GM19468 (cell line): ENCODE measurements at regions not wholly inside any gene's neighbourhood (a gene's known extent, or its start where the extent isn't known, plus 50 kb on each side); places are given as distances from the start of the nearest gene placed in this dataset.
"Not testable (repeated sequence)": the region's sequence is repeated elsewhere in the genome, so short reads cannot be mapped to it uniquely, and the experiment has no call there.

Experiments used
- ATAC-seq: cut with Tn5 transposase; IDR thresholded peaks from one replicate; pipeline ENCODE4 v1.9.1; 2021; ENCODE audit warnings: mild to moderate bottlenecking, moderate library complexity, moderate number of reproducible peaks; ENCODE audit not compliant: unreplicated experiment; ENCODE audit errors: extremely low read depth

- no peak for ATAC-seq
Measured at GRCh38 chr1:9440763-9441194, 98.5 kb upstream of the SLC25A33 start.

DNA sequence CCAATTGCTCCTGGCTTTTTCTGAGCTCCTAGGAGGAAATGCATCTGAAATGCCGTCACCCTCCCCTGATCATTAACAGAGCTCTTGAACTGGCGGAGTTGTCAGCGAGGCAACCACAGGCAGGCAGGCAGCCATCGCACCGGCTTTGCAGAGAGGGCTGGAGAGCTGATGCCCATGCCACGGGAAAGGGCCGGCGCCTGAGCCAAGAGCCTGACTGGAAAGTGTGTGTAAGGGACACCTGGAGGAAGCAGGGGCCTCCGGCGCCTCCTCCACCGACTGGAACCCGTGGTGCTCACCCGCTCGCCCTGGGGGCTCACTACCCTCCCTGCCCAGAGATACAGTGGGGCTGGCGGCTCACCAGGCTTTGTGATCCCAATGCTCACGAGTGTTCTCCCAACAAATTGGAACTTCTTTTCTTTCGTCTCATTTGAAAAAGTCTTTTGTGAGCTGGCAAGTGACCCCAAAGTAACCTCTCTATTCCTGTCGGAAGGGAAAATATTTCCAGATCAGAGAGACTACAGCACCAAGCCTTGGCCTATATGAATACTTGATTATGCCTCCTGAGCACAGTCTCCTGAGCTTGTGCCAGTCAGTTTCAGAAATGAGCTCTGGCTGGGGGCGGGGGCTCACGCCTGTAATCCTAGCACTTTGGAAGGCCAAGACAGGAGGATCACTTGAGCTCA is 97.7 kb upstream of the SLC25A33 start:
- no peak for ATAC-seq

- no peak for ATAC-seq
Measured at GRCh38 chr1:9442278-9442846, 96.9 kb upstream of the SLC25A33 start.

GRCh38 chr1:9442986-9443385 is 96.3 kb upstream of the SLC25A33 start:
- ATAC-seq, result no peak

GRCh38 chr1:9443913-9444445 is 95.3 kb upstream of the SLC25A33 start:
- ATAC-seq, result no peak

DNA sequence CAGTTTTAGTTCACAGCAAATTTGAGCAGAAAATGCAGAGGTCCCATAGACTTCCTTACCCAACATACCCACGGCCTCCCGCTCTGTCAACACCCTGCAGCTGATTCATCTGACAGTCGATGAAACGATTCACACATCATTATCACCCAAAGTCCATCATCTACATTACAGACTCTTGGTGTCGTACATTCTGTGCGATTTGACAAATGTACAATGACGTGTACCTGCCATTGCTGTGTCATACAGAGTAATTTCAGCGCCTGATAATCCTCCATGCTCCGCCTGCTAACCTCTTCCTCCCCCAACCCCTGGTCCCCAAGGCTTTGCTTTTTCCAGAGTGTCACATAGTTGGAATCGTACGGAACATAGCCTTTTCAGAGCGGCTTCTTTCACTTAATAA is 94.7 kb upstream of the SLC25A33 start:
- ATAC-seq, result no peak

- not testable (repeated sequence) for ATAC-seq
Measured at GRCh38 chr1:9445081-9445480, 94.2 kb upstream of the SLC25A33 start.

DNA sequence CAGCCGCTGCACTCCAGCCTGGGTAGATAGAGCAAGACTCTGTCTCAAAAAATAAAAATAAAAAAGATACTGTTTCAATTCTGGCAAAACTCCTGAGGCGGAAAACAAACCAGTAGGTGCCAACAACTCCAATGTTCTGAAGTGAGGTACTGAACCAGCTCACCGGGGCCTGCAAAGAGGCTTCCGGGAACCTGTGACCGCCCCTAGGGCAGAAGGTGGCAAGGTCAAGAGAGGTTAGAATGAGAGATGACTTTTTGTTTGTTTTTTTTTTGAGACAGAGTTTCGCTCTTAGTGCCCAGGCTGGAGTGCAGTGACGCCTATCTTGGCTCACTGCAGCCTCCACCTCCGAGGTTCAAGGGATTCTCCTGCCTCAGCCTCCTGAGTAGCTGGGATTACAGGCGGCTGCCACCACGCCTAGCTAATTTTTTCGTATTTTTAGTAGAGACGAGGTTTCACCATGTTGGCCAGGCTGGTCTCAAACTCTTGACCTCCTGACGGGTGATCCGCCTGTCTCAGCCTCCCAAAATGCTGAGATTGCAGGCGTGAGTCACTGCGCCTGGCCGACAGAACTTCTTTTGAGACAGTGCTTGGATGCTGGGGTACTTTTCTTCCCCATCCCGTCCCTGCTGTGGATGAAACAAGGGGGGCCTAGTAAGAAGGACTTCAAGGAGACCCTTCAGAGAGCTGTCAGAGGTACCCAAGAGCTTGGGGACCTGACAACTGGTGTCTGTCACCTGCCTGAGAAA is 91.9 kb upstream of the SLC25A33 start:
- no peak for ATAC-seq

DNA sequence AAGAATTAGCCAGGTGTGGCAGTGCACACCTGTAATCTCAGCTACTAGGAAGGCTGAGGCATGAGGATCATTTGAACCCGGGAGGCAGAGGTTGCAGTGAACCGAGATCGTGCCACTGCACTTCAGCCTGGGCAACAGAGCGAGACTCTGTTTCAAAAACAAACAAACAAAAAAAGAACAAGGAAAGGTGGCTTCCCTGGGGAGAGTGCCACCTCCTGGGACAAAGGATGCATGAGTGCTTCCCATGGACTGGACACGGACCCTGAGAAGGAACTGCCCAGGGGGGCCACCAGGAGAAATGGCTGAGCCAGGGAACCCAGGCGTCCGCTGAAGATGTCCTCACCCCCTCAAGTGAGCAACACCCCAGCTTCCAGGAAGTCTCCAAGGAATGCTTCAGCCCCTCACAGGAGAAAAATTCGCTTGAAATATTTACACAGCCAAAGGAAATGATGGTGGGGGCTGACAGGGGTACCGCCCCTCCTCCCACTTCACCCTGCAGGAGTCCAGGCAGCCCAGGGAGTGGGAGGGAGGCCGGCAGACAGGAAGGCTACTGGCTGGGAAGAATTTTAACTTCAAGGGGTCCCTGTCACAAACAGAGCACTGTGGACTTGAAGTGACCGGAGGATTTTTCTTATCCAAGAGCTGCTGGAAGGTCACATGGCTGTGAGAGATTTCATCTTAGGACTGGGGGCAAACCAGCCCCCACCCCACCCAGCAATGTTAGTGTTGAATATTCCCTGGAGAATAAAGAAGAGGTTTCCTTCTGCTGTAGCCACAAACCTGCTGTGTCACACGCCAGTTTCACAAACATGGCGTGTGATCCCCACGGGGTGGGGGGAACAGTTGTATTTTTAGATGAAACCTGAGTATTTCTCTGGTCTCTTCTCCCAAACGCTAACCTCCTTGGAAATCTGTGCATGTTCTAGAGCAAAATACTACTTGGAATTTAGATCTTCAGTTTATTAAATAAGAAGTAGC is 90.8 kb upstream of the SLC25A33 start:
- ATAC-seq, result no peak

DNA sequence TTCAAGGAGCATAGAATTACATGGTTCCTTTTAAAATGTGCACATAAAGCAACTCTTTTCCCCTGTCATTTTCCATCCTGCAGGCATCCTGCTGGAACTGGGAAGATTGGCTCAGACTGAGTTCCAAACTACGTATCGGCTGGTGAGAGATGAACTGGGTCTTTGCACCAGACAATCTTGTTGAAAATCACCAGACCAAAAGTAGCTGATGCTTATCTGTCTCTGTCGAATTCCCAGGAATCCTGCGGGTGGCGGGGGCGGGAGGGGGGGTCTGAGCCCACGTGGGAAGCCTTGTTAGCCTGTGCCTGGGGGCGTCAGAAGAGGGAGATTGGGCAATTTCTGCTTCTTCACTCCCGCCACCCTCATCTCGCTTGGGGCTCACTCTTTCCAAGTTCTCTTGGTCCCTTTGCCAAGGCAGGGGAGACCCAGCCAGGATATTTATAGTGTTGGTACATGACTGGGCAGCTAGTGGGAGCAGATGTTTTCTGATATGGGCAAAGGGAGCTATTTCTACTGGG is 90.1 kb upstream of the SLC25A33 start:
- no peak for ATAC-seq

DNA sequence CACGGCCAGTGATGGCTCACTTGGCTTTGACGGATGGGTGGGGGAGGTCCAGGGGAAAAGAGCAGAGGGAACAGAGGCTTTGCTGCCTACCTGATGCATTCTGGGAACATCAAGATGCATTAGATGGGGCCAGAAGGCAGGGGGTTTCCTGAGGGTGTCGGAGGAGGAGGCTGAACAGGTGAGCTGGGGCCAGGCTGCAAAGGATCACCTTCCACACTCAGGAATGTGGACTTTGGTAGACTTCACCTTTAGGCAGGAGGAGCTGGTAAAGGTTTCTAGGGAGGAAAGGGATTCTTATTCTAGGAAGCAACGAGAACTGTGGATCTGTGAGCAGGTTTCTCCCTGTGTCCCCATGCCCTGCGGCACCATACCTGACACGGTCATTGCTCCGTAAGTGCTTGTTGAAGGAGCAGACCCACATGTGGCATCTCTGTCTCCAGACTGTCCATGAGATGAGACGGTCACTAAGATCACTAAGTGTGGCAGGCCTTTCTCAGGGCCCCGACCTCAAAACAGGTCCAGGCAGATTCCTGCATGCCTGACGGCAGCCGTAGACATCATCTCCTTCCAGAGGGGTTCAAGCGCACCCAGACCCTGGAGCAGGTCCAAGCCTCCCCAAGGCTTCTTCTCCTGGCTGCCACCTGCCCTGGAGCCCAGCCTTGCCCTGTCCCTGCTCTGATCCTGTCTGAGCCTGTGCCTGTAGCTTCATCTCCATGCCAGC is 89.1 kb upstream of the SLC25A33 start:
- no peak for ATAC-seq

DNA sequence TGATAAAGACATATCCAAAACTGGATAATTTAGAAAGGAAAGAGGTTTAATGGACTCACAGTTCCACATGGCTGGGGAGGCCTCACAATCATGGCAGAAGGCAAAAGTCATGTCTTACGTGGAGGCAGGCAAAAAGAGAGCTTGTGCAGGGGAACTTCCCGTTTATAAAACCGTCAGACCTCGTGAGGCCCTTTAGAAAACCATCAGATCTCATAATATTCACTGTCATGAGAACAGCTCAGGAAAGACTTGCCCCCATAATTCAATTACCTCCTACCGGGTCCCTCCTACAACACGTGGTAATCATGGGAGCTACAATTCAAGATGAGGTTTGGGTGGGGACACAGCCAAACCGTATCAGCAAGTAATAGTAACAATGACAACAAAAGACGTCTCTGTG is 88.2 kb upstream of the SLC25A33 start:
- ATAC-seq, result no peak

DNA sequence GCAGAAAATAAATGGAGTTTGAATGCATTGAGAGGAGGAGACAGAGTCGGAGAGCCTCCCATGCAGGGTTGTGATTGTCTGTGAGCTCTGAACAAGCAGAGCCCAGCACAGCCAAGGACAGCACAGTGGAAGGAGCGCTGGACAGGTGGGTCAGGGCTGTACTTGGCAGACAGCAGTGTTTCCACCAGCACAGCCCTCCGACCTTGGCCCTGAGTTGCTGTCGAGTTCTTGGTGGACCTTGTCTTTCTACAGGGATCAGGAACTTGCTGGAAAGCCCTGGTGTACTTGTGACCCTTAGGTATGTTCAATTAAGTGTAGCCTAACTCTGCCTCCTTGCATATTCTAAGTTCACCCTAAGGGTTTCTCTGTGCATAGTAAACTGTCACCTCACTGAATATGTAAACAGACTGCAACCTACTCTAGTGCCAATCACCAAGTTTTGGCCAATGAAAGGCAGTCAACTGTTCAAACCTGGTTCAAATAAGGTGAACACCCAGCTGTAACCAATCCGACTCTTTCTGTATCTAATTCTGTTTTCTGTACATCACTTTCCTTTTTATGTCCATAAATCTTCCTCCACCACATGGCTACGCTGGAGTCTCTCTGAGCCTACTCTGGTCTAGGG is 86.6 kb upstream of the SLC25A33 start:
- ATAC-seq, result no peak

- ATAC-seq, result no peak
Measured at GRCh38 chr1:9453375-9453774, 85.9 kb upstream of the SLC25A33 start.

- ATAC-seq, result no peak
Measured at GRCh38 chr1:9453779-9454418, 85.4 kb upstream of the SLC25A33 start.

GRCh38 chr1:9454494-9455066 is 84.7 kb upstream of the SLC25A33 start:
- ATAC-seq, result no peak

GRCh38 chr1:9455487-9456234 is 83.6 kb upstream of the SLC25A33 start:
- ATAC-seq, result no peak
